ENCODE measurements at regions not wholly inside any gene's neighbourhood (a gene's known extent, or its start where the extent isn't known, plus 50 kb on each side); places are given as distances from the start of the nearest gene placed in this dataset.
"Not testable (repeated sequence)": the region's sequence is repeated elsewhere in the genome, so short reads cannot be mapped to it uniquely, and the experiment has no call there.

GRCh38 chr9:108050894-108051293 is 561.3 kb upstream of the KLF4 start:
- Histone ChIP-seq H3K27me3 (ENCODE audit: control insufficient read depth, insufficient read depth, low read length) (no peaks in the 10 kb centered on the region), H3K36me3 (ENCODE audit: control insufficient read depth, insufficient read depth, low read length) (no peaks in the 10 kb centered on the region), H3K27ac (ENCODE audit: low read depth, low read length) (no peak overlapping the region)

GRCh38 chr9:108049671-108050494 is 560.3 kb upstream of the KLF4 start:
- Histone ChIP-seq H3K9me3 (ENCODE audit: control insufficient read depth, insufficient read depth, low read depth, low read length) (no peaks in the 10 kb centered on the region), H3K4me1 (ENCODE audit: control insufficient read depth, insufficient read depth, low read length) (peaks cover 23% of the 10 kb centered on the region)

More at GRCh38 chr9:108050894-108051293, 561.3 kb upstream of the KLF4 start:
- Histone ChIP-seq H3K4me1 (ENCODE audit: control insufficient read depth, insufficient read depth, low read length) (peaks cover 23% of the 10 kb centered on the region), H3K9me3 (ENCODE audit: control insufficient read depth, insufficient read depth, low read depth, low read length) (no peaks in the 10 kb centered on the region), H3K9ac (ENCODE audit: low read length) (no peak overlapping the region), H3K4me3 (ENCODE audit: low read depth, low read length) (no peak overlapping the region)

GRCh38 chr9:108049026-108049607 is 559.5 kb upstream of the KLF4 start:
- Histone ChIP-seq H3K9ac (ENCODE audit: low read length) (no peak overlapping the region), H3K36me3 (ENCODE audit: control insufficient read depth, insufficient read depth, low read length) (no peaks in the 10 kb centered on the region), H3K4me3 (ENCODE audit: low read depth, low read length) (no peak overlapping the region), H3K27me3 (ENCODE audit: control insufficient read depth, insufficient read depth, low read length) (no peaks in the 10 kb centered on the region), H3K9me3 (ENCODE audit: control insufficient read depth, insufficient read depth, low read depth, low read length) (peaks cover 5% of the 10 kb centered on the region; the same call in 1 of the 2 replicates), H3K4me1 (ENCODE audit: control insufficient read depth, insufficient read depth, low read length) (peaks cover 23% of the 10 kb centered on the region), H3K27ac (ENCODE audit: low read depth, low read length) (no peak overlapping the region)

More at GRCh38 chr9:108049671-108050494, 560.3 kb upstream of the KLF4 start:
- Histone ChIP-seq H3K27me3 (ENCODE audit: control insufficient read depth, insufficient read depth, low read length) (no peaks in the 10 kb centered on the region), H3K4me3 (ENCODE audit: low read depth, low read length) (no peak overlapping the region), H3K36me3 (ENCODE audit: control insufficient read depth, insufficient read depth, low read length) (no peaks in the 10 kb centered on the region), H3K27ac (ENCODE audit: low read depth, low read length) (no peak overlapping the region), H3K9ac (ENCODE audit: low read length) (no peak overlapping the region)

GRCh38 chr9:108048406-108049025 is 558.9 kb upstream of the KLF4 start:
- H3K27me3 ChIP-seq (ENCODE audit: control insufficient read depth, insufficient read depth, low read length) = no peaks in the 10 kb centered on the region
- peaks cover 18% of the 10 kb centered on the region for H3K4me1 ChIP-seq (ENCODE audit: control insufficient read depth, insufficient read depth, low read length)
- no peaks in the 10 kb centered on the region for H3K36me3 ChIP-seq (ENCODE audit: control insufficient read depth, insufficient read depth, low read length)
- H3K27ac ChIP-seq (ENCODE audit: low read depth, low read length) = no peak overlapping the region
- H3K9me3 ChIP-seq (ENCODE audit: control insufficient read depth, insufficient read depth, low read depth, low read length) = peaks cover 11% of the 10 kb centered on the region
- H3K4me3 ChIP-seq (ENCODE audit: low read depth, low read length) = no peak overlapping the region
- no peak overlapping the region for H3K9ac ChIP-seq (ENCODE audit: low read length)

- H3K27ac ChIP-seq (ENCODE audit: low read depth, low read length); H3K36me3 ChIP-seq (ENCODE audit: control insufficient read depth, insufficient read depth, low read length); H3K4me3 ChIP-seq (ENCODE audit: low read depth, low read length); H3K9ac ChIP-seq (ENCODE audit: low read length); H3K27me3 ChIP-seq (ENCODE audit: control insufficient read depth, insufficient read depth, low read length): not testable (repeated sequence)
- peaks cover 14% of the 10 kb centered on the region for H3K9me3 ChIP-seq (ENCODE audit: control insufficient read depth, insufficient read depth, low read depth, low read length)
- peaks cover 11% of the 10 kb centered on the region for H3K4me1 ChIP-seq (ENCODE audit: control insufficient read depth, insufficient read depth, low read length)
Observed at GRCh38 chr9:108047777-108048176, 558.2 kb upstream of the KLF4 start.

- Histone ChIP-seq H3K9ac (ENCODE audit: low read length) (no peak overlapping the region), H3K36me3 (ENCODE audit: control insufficient read depth, insufficient read depth, low read length) (no peaks in the 10 kb centered on the region), H3K4me3 (ENCODE audit: low read depth, low read length) (no peak overlapping the region), H3K9me3 (ENCODE audit: control insufficient read depth, insufficient read depth, low read depth, low read length) (peaks cover 16% of the 10 kb centered on the region), H3K27ac (ENCODE audit: low read depth, low read length) (no peak overlapping the region), H3K27me3 (ENCODE audit: control insufficient read depth, insufficient read depth, low read length) (no peaks in the 10 kb centered on the region), H3K4me1 (ENCODE audit: control insufficient read depth, insufficient read depth, low read length) (peaks cover 6% of the 10 kb centered on the region)
Observed at GRCh38 chr9:108047264-108047663, 557.7 kb upstream of the KLF4 start.

- Histone ChIP-seq H3K9me3 (ENCODE audit: control insufficient read depth, insufficient read depth, low read depth, low read length) (peaks cover 16% of the 10 kb centered on the region), H3K36me3 (ENCODE audit: control insufficient read depth, insufficient read depth, low read length) (no peaks in the 10 kb centered on the region), H3K27ac (ENCODE audit: low read depth, low read length) (no peak overlapping the region), H3K9ac (ENCODE audit: low read length) (no peak overlapping the region), H3K4me1 (ENCODE audit: control insufficient read depth, insufficient read depth, low read length) (no peaks in the 10 kb centered on the region; the same call in 1 of the 2 replicates), H3K4me3 (ENCODE audit: low read depth, low read length) (no peak overlapping the region), H3K27me3 (ENCODE audit: control insufficient read depth, insufficient read depth, low read length) (no peaks in the 10 kb centered on the region)
Observed at GRCh38 chr9:108045851-108046250, 556.3 kb upstream of the KLF4 start.

- no peaks in the 10 kb centered on the region for H3K36me3 ChIP-seq (ENCODE audit: control insufficient read depth, insufficient read depth, low read length)
- H3K27me3 ChIP-seq (ENCODE audit: control insufficient read depth, insufficient read depth, low read length) = no peaks in the 10 kb centered on the region
- no peak overlapping the region for H3K27ac ChIP-seq (ENCODE audit: low read depth, low read length)
- H3K9ac ChIP-seq (ENCODE audit: low read length) = no peak overlapping the region
- H3K4me3 ChIP-seq (ENCODE audit: low read depth, low read length) = no peak overlapping the region
- no peaks in the 10 kb centered on the region; the same call in 1 of the 2 replicates for H3K4me1 ChIP-seq (ENCODE audit: control insufficient read depth, insufficient read depth, low read length)
- peaks cover 16% of the 10 kb centered on the region for H3K9me3 ChIP-seq (ENCODE audit: control insufficient read depth, insufficient read depth, low read depth, low read length)
Observed at GRCh38 chr9:108043585-108043984, 554.0 kb upstream of the KLF4 start.

- Histone ChIP-seq H3K9me3 (ENCODE audit: control insufficient read depth, insufficient read depth, low read depth, low read length) (peaks cover 16% of the 10 kb centered on the region), H3K4me1 (ENCODE audit: control insufficient read depth, insufficient read depth, low read length) (no peaks in the 10 kb centered on the region; the same call in 1 of the 2 replicates), H3K27ac (ENCODE audit: low read depth, low read length) (no peak overlapping the region), H3K9ac (ENCODE audit: low read length) (no peak overlapping the region), H3K36me3 (ENCODE audit: control insufficient read depth, insufficient read depth, low read length) (no peaks in the 10 kb centered on the region), H3K4me3 (ENCODE audit: low read depth, low read length) (no peak overlapping the region), H3K27me3 (ENCODE audit: control insufficient read depth, insufficient read depth, low read length) (no peaks in the 10 kb centered on the region)
Observed at GRCh38 chr9:108041551-108041950, 552.0 kb upstream of the KLF4 start.

GRCh38 chr9:108040783-108041182 is 551.2 kb upstream of the KLF4 start:
- Histone ChIP-seq H3K4me1 (ENCODE audit: control insufficient read depth, insufficient read depth, low read length) (no peaks in the 10 kb centered on the region; the same call in 1 of the 2 replicates), H3K9ac (ENCODE audit: low read length) (no peak overlapping the region), H3K36me3 (ENCODE audit: control insufficient read depth, insufficient read depth, low read length) (no peaks in the 10 kb centered on the region), H3K9me3 (ENCODE audit: control insufficient read depth, insufficient read depth, low read depth, low read length) (peaks cover 16% of the 10 kb centered on the region), H3K27ac (ENCODE audit: low read depth, low read length) (no peak overlapping the region), H3K27me3 (ENCODE audit: control insufficient read depth, insufficient read depth, low read length) (no peaks in the 10 kb centered on the region), H3K4me3 (ENCODE audit: low read depth, low read length) (no peak overlapping the region)

- Histone ChIP-seq H3K27ac (ENCODE audit: low read depth, low read length) (no peak overlapping the region), H3K36me3 (ENCODE audit: control insufficient read depth, insufficient read depth, low read length) (no peaks in the 10 kb centered on the region), H3K4me3 (ENCODE audit: low read depth, low read length) (no peak overlapping the region), H3K9ac (ENCODE audit: low read length) (no peak overlapping the region), H3K27me3 (ENCODE audit: control insufficient read depth, insufficient read depth, low read length) (no peaks in the 10 kb centered on the region), H3K4me1 (ENCODE audit: control insufficient read depth, insufficient read depth, low read length) (no peaks in the 10 kb centered on the region; the same call in 1 of the 2 replicates), H3K9me3 (ENCODE audit: control insufficient read depth, insufficient read depth, low read depth, low read length) (peaks cover 15% of the 10 kb centered on the region)
Observed at GRCh38 chr9:108039493-108039892, 549.9 kb upstream of the KLF4 start.

Data from HUES6 (cell line).